ENCODE measurements at regions not wholly inside any gene's neighbourhood (a gene's known extent, or its start where the extent isn't known, plus 50 kb on each side); places are given as distances from the start of the nearest gene placed in this dataset.

GRCh38 chr15:48032911-48033310 lies 87.9 kb upstream of the SLC24A5 start:
- TF ChIP-seq POLR2AphosphoS5 (IDR thresholded peaks at IDR 0.05) (no peak), CTCF (IDR thresholded peaks at IDR 0.05; ENCODE audit: poor library complexity, severe bottlenecking) (no peak), REST (IDR thresholded peaks at IDR 0.05; ENCODE audit: borderline replicate concordance) (no peak), TAF1 (IDR thresholded peaks at IDR 0.05; ENCODE audit: low read depth) (no peak), EZH2 (IDR thresholded peaks at IDR 0.05; ENCODE audit: borderline replicate concordance, insufficient read depth, low read length, poor library complexity, severe bottlenecking) (no peak), RAD21 (conservative IDR thresholded peaks at IDR 0.05) (no peak)
